DND-41 (cell line): ENCODE measurements at regions not wholly inside any gene's neighbourhood (a gene's known extent, or its start where the extent isn't known, plus 50 kb on each side); places are given as distances from the start of the nearest gene placed in this dataset.
A peak's percentile ranks its signal among the peaks of the same experiment; 100 is the strongest.

Experiments used
- ATAC-seq: fragments of 200-7000 bp; cut with Tn5 transposase; 3 replicates; pipeline ENCODE4 v1.9.1; 2021; ENCODE audit warnings: low read depth; ENCODE audit not compliant: insufficient read depth
- DNase-seq: peaks from one replicate; pipeline ENCODE4 v3.0.0-alpha.2; 2020
- H2AFZ ChIP-seq: 2 replicates; pipeline ENCODE4 v1.6.0; 2012; ENCODE audit warnings: low read depth, low read length
- H3K27ac ChIP-seq: 2 replicates; pipeline ENCODE4 v1.5.1; 2012; ENCODE audit warnings: low read length, inconsistent platforms
- H3K27me3 ChIP-seq: fragments of 200-600 bp; sonication (generic); 2 replicates; pipeline ENCODE4 v1.6.0; 2012; ENCODE audit warnings: low read length, mild to moderate bottlenecking, inconsistent platforms; ENCODE audit not compliant: insufficient read depth, poor library complexity
- H3K36me3 ChIP-seq: 2 replicates; pipeline ENCODE4 v1.5.1; 2012; ENCODE audit warnings: low read length, inconsistent platforms; ENCODE audit not compliant: insufficient read depth
- H3K4me1 ChIP-seq: 2 replicates; pipeline ENCODE4 v1.5.1; 2012; ENCODE audit warnings: mild to moderate bottlenecking, low read length; ENCODE audit not compliant: insufficient read depth
- H3K4me2 ChIP-seq: 2 replicates; pipeline ENCODE4 v1.6.0; 2012; ENCODE audit warnings: mild to moderate bottlenecking, moderate library complexity, low read length, inconsistent platforms; ENCODE audit not compliant: insufficient read depth
- H3K4me3 ChIP-seq, 2 experiments: fragments of 200-600 bp in 1 of 2; shearing (Covaris generic) in 1 of 2; 2 replicates each; pipeline ENCODE4 v1.5.1; 2012 to 2016; ENCODE audit warnings: inconsistent platforms in 2 of 2, low read length in 2 of 2, mild to moderate bottlenecking in 2 of 2, low read depth in 1 of 2, moderate library complexity in 1 of 2
- H3K79me2 ChIP-seq: 2 replicates; pipeline ENCODE4 v1.6.0; 2012; ENCODE audit warnings: low read length, inconsistent platforms; ENCODE audit not compliant: insufficient read depth
- H3K9ac ChIP-seq: 2 replicates; pipeline ENCODE4 v1.6.0; 2012; ENCODE audit warnings: low read depth, mild to moderate bottlenecking, inconsistent platforms, low read length, moderate library complexity
- H3K9me3 ChIP-seq: 2 replicates; pipeline ENCODE4 v1.5.1; 2012; ENCODE audit warnings: low read length, moderate library complexity, mild to moderate bottlenecking, inconsistent platforms; ENCODE audit not compliant: insufficient read depth, severe bottlenecking
- H4K20me1 ChIP-seq: 2 replicates; pipeline ENCODE4 v1.6.0; 2012; ENCODE audit warnings: low read length; ENCODE audit not compliant: insufficient read depth
- EZH2 ChIP-seq: IDR thresholded peaks from 3 replicates; pipeline ENCODE4 v1.6.1; 2012; ENCODE audit warnings: borderline replicate concordance, low read depth, mild to moderate bottlenecking, moderate library complexity, low read length, inconsistent platforms; ENCODE audit not compliant: severe bottlenecking
- TF ChIP-seq, protein P1 (sequence below): IDR thresholded peaks from 2 replicates; pipeline ENCODE4 v1.5.1; 2012; ENCODE audit warnings: borderline replicate concordance, low read length, moderate library complexity, mild to moderate bottlenecking; ENCODE audit not compliant: poor library complexity, severe bottlenecking; ENCODE audit errors: extremely low read depth

DNA sequence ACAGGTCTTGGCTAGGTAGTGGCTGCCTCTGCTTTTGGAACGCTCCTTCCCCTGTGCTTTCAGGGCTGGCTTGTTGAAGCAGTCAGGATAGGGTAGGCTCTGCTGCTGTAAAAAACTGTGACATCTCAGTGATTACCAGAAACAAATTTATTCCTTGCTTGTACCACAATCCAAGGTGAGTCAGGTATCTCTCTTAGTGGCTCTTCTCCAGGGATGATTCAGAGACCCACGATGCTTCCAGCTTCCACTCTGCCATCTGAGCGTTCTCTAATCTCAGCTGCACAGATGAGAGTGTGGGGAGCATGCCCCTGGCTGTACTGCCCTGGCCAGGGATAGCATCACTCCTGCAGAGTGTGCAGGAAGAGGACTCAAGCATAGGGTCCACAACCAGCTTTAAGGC is 174.9 kb downstream of the VAPA start:
- Histone ChIP-seq H3K79me2 (no peaks in the 10 kb centered on the region), H3K36me3 (no peaks in the 10 kb centered on the region), H3K9ac (no peak overlapping the region), H3K27me3 (no peaks in the 10 kb centered on the region), H3K27ac (no peak overlapping the region), H3K4me1 (peaks cover 25% of the 10 kb centered on the region), H3K9me3 (peaks cover 1% of the 10 kb centered on the region), H3K4me2 (no peak overlapping the region), H2AFZ (no peak overlapping the region), H3K4me3 (no peak overlapping the region), H4K20me1 (no peaks in the 10 kb centered on the region)
- TF ChIP-seq, protein P1, sequence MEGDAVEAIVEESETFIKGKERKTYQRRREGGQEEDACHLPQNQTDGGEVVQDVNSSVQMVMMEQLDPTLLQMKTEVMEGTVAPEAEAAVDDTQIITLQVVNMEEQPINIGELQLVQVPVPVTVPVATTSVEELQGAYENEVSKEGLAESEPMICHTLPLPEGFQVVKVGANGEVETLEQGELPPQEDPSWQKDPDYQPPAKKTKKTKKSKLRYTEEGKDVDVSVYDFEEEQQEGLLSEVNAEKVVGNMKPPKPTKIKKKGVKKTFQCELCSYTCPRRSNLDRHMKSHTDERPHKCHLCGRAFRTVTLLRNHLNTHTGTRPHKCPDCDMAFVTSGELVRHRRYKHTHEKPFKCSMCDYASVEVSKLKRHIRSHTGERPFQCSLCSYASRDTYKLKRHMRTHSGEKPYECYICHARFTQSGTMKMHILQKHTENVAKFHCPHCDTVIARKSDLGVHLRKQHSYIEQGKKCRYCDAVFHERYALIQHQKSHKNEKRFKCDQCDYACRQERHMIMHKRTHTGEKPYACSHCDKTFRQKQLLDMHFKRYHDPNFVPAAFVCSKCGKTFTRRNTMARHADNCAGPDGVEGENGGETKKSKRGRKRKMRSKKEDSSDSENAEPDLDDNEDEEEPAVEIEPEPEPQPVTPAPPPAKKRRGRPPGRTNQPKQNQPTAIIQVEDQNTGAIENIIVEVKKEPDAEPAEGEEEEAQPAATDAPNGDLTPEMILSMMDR: no peak
- TF ChIP-seq EZH2: no peak
- no peak for ATAC-seq
- DNase-seq: no peak

DNA sequence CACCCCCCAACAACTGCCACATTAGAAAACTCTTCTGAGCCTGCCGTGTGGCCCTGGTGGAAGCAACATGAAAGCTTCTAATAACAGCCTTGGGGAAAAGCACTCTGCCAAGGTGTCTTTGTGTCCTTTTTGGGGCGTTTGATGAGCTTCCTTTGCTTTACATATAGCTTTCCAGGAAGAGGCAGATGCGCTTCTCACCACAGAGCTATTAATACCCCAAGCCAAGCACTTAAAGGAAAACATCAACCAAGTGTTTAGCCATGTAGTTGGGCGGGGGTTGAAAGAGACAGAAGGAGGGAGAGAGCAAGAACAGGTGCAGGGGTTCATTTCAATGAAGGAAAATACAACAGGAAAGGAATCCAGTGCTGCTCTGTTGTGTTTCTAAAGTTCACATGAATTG is 176.1 kb downstream of the VAPA start:
- Histone ChIP-seq H3K9ac (no peak overlapping the region), H3K4me2 (peak overlapping the region; percentile 14; the same call in 1 of the 2 replicates), H3K4me3 (no peak overlapping the region), H4K20me1 (no peaks in the 10 kb centered on the region), H3K4me1 (peaks cover 25% of the 10 kb centered on the region), H3K79me2 (no peaks in the 10 kb centered on the region), H2AFZ (no peak overlapping the region), H3K36me3 (no peaks in the 10 kb centered on the region), H3K27ac (no peak overlapping the region), H3K9me3 (no peaks in the 10 kb centered on the region), H3K27me3 (no peaks in the 10 kb centered on the region)
- no peak for TF ChIP-seq EZH2
- TF ChIP-seq, protein P1: no peak
- DNase-seq (peak; percentile 65), ATAC-seq (peak; percentile 91)

DNA sequence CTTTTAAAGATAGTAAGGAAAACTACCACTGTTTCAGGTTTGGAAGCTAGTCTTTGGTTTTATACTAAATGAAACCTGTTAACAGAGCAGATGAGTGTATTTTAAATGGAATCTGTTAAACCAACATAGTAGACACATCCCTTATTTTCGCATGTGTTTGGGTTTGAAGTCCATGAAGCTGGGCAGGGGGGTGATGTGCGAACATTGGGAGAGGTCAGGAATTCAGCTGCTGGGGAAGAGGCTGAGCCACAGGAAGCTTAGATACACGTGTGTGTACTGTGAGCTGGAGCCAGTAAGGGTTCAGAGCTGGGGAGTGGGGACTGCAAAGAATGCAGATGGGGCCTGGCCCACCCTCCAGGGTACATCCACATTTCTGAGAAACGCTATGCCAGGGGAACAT is 176.9 kb downstream of the VAPA start:
- Histone ChIP-seq H3K4me3 (no peak overlapping the region), H3K36me3 (no peaks in the 10 kb centered on the region), H3K4me2 (no peak overlapping the region), H3K27ac (no peak overlapping the region), H2AFZ (no peak overlapping the region), H4K20me1 (no peaks in the 10 kb centered on the region), H3K79me2 (no peaks in the 10 kb centered on the region), H3K27me3 (no peaks in the 10 kb centered on the region), H3K9ac (no peak overlapping the region), H3K9me3 (no peaks in the 10 kb centered on the region), H3K4me1 (peaks cover 25% of the 10 kb centered on the region)
- ATAC-seq: no peak
- no peak for DNase-seq
- no peak for TF ChIP-seq EZH2
- TF ChIP-seq, protein P1: no peak

DNA sequence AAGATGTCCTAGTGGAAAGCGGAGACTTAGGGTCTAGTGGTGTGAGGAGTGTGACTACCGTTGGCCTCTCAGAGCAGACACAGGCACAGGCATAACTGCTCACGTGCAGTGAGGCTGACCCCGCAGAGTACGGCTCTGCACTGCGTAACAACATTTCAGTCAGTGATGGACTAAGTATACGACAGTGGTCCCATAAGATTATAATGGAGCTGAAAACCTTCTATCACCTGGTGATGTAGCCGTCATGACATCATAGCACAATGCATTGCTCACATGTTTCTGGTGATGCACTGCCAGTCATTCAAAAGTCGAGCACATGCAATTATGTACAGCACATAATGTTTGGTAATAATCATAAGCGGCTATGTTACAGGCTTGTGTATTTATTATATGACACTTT is 179.6 kb downstream of the VAPA start:
- DNase-seq (no peak), ATAC-seq (no peak)
- H3K79me2 ChIP-seq: no peaks in the 10 kb centered on the region
- no peak overlapping the region for H3K9ac ChIP-seq
- H4K20me1 ChIP-seq: no peaks in the 10 kb centered on the region
- no peaks in the 10 kb centered on the region for H3K27me3 ChIP-seq
- no peak overlapping the region for H3K4me3 ChIP-seq
- TF ChIP-seq, protein P1: no peak
- TF ChIP-seq EZH2: no peak
- H2AFZ ChIP-seq: no peak overlapping the region
- no peak overlapping the region for H3K4me2 ChIP-seq
- no peaks in the 10 kb centered on the region for H3K36me3 ChIP-seq
- H3K27ac ChIP-seq: no peak overlapping the region
- H3K4me1 ChIP-seq: peaks cover 25% of the 10 kb centered on the region
- no peaks in the 10 kb centered on the region for H3K9me3 ChIP-seq
